GM23338 (cell line): ENCODE measurements at regions not wholly inside any gene's neighbourhood (a gene's known extent, or its start where the extent isn't known, plus 50 kb on each side); places are given as distances from the start of the nearest gene placed in this dataset.

Experiments
- ATAC-seq: fragments of 200-7000 bp; cut with Tn5 transposase; 3 replicates; pipeline ENCODE4 v1.9.1; 2020
- DNase-seq: peaks from one replicate; pipeline ENCODE4 v3.0.0-alpha.2; 2015; ENCODE audit warnings: low spot score
- H2AFZ ChIP-seq: fragments of 200-600 bp; sonication (generic); 2 replicates; pipeline ENCODE4 v1.8.0; 2016; ENCODE audit warnings: antibody characterized with exemption, mild to moderate bottlenecking, moderate library complexity
- H3F3A ChIP-seq: fragments of 200-600 bp; sonication (generic); replicated peaks from 2 replicates; pipeline ENCODE4 v1.8.0; 2017; ENCODE audit warnings: antibody characterized with exemption, mixed run types, low read depth
- H3K27ac ChIP-seq: fragments of 200-600 bp; sonication (generic); 2 replicates; pipeline ENCODE4 v1.6.1; 2016; ENCODE audit warnings: low read depth
- H3K27me3 ChIP-seq: fragments of 200-600 bp; sonication (generic); 2 replicates; pipeline ENCODE4 v1.8.0; 2016; ENCODE audit warnings: mild to moderate bottlenecking, mixed run types, moderate library complexity; ENCODE audit not compliant: insufficient read depth
- H3K36me3 ChIP-seq: fragments of 200-600 bp; sonication (generic); 2 replicates; pipeline ENCODE4 v1.8.0; 2016; ENCODE audit warnings: mild to moderate bottlenecking; ENCODE audit not compliant: insufficient read depth
- H3K4me1 ChIP-seq: fragments of 200-600 bp; sonication (generic); 2 replicates; pipeline ENCODE4 v1.8.0; 2016; ENCODE audit warnings: mild to moderate bottlenecking, moderate library complexity; ENCODE audit not compliant: insufficient read depth
- H3K4me2 ChIP-seq: fragments of 200-600 bp; sonication (generic); 2 replicates; pipeline ENCODE4 v1.7.1; 2017; ENCODE audit warnings: mixed run types
- H3K4me3 ChIP-seq: fragments of 200-600 bp; sonication (generic); 2 replicates; pipeline ENCODE4 v1.6.1; 2016; ENCODE audit warnings: mixed run types
- H3K79me2 ChIP-seq: fragments of 200-600 bp; sonication (generic); replicated peaks from 2 replicates; pipeline ENCODE4 v1.8.0; 2017; ENCODE audit warnings: mild to moderate bottlenecking; ENCODE audit not compliant: insufficient read depth
- H3K9me2 ChIP-seq: fragments of 200-600 bp; sonication (generic); 2 replicates; pipeline ENCODE4 v1.8.0; 2017; ENCODE audit not compliant: insufficient read depth
- H4K20me1 ChIP-seq: fragments of 200-600 bp; sonication (generic); replicated peaks from 2 replicates; pipeline ENCODE4 v1.8.0; 2017; ENCODE audit warnings: mild to moderate bottlenecking; ENCODE audit not compliant: insufficient read depth
- H3K27ac Mint-ChIP-seq: 2 replicates; pipeline ENCODE4 v1.8.0; 2020; ENCODE audit warnings: inconsistent platforms, mild to moderate bottlenecking, moderate library complexity, mixed read lengths
- H3K27me3 Mint-ChIP-seq: 3 replicates; pipeline ENCODE4 v1.8.0; 2022; ENCODE audit warnings: low read depth, mild to moderate bottlenecking, moderate library complexity, mixed read lengths, inconsistent platforms; ENCODE audit not compliant: insufficient read depth, poor library complexity
- H3K36me3 Mint-ChIP-seq: 3 replicates; pipeline ENCODE4 v1.8.0; 2021; ENCODE audit warnings: low read depth, mild to moderate bottlenecking, inconsistent platforms, moderate library complexity, mixed read lengths
- H3K4me1 Mint-ChIP-seq: 3 replicates; pipeline ENCODE4 v1.8.0; 2020; ENCODE audit warnings: mild to moderate bottlenecking, inconsistent platforms, mixed read lengths
- H3K4me3 Mint-ChIP-seq: 3 replicates; pipeline ENCODE4 v1.8.0; 2021; ENCODE audit warnings: moderate library complexity, mild to moderate bottlenecking, inconsistent platforms, mixed read lengths
- H3K9me3 Mint-ChIP-seq: 3 replicates; pipeline ENCODE4 v1.8.0; 2020; ENCODE audit warnings: moderate library complexity, mild to moderate bottlenecking, inconsistent platforms, mixed read lengths
- ETS1 ChIP-seq: IDR thresholded peaks from 2 replicates; pipeline ENCODE4 v1.6.1; 2016; ENCODE audit warnings: antibody characterized with exemption
- EZH2 ChIP-seq: fragments of 200-600 bp; sonication (generic); IDR thresholded peaks from one replicate; pipeline ENCODE4 v1.8.0; 2017; ENCODE audit warnings: antibody characterized with exemption, mild to moderate bottlenecking, low read depth; ENCODE audit not compliant: unreplicated experiment
- EZH2phosphoT487 ChIP-seq: fragments of 200-600 bp; sonication (generic); IDR thresholded peaks from one replicate; pipeline ENCODE4 v1.8.1; 2018; ENCODE audit warnings: antibody characterized with exemption; ENCODE audit not compliant: unreplicated experiment
- JUNB ChIP-seq: IDR thresholded peaks from one replicate; pipeline ENCODE4 v1.6.1; 2016; ENCODE audit warnings: antibody characterized with exemption; ENCODE audit not compliant: unreplicated experiment
- NANOG ChIP-seq: IDR thresholded peaks from 2 replicates; pipeline ENCODE4 v1.6.1; 2016; ENCODE audit warnings: antibody characterized with exemption, borderline replicate concordance
- POLR2AphosphoS5 ChIP-seq: IDR thresholded peaks from 2 replicates; pipeline ENCODE4 v1.6.1; 2016; ENCODE audit warnings: antibody characterized with exemption, low read depth
- REST ChIP-seq: IDR thresholded peaks from one replicate; pipeline ENCODE4 v1.6.1; 2018; ENCODE audit warnings: antibody characterized with exemption; ENCODE audit not compliant: unreplicated experiment
- STAT1 ChIP-seq: IDR thresholded peaks from one replicate; pipeline ENCODE4 v1.6.1; 2016; ENCODE audit warnings: antibody characterized with exemption; ENCODE audit not compliant: unreplicated experiment
- ZNF114 ChIP-seq: fragments of 250-450 bp; sonication (Bioruptor Pico); IDR thresholded peaks from 2 replicates; pipeline ENCODE4 v1.5.0; 2020; ENCODE audit warnings: mild to moderate bottlenecking, moderate library complexity
- ZNF331 ChIP-seq: fragments of 250-450 bp; sonication (Bioruptor Pico); IDR thresholded peaks from 2 replicates; pipeline ENCODE4 v1.5.0; 2020; ENCODE audit warnings: low read depth, mild to moderate bottlenecking, moderate library complexity
- ZNF462 ChIP-seq: fragments of 250-450 bp; sonication (Bioruptor Pico); IDR thresholded peaks from 2 replicates; pipeline ENCODE4 v1.5.0; 2020; ENCODE audit warnings: mild to moderate bottlenecking, moderate library complexity

GRCh38 chr3:73787620-73788019 is 162.9 kb upstream of the PDZRN3 start:
- H3K27me3 ChIP-seq: no peaks in the 10 kb centered on the region
- no peak overlapping the region for H3K27ac Mint-ChIP-seq
- H3K36me3 ChIP-seq: no peaks in the 10 kb centered on the region
- H3K4me3 Mint-ChIP-seq: no peak overlapping the region
- peaks cover 9% of the 10 kb centered on the region; the same call in 2 of the 3 replicates for H3K4me1 Mint-ChIP-seq
- no peak overlapping the region for H2AFZ ChIP-seq
- H3K9me2 ChIP-seq: 0 out of 2 replicates have a peak, but pooled peaks cover 5% of the 10 kb centered on the region
- no peaks in the 10 kb centered on the region for H3K79me2 ChIP-seq
- no peak overlapping the region for H3K4me2 ChIP-seq
- ATAC-seq: no peak
- H4K20me1 ChIP-seq: no peaks in the 10 kb centered on the region
- no peak overlapping the region for H3K27ac ChIP-seq
- no peaks in the 10 kb centered on the region for H3K9me3 Mint-ChIP-seq
- H3F3A ChIP-seq: no peaks in the 10 kb centered on the region
- peaks cover 2% of the 10 kb centered on the region for H3K27me3 Mint-ChIP-seq
- no peak for TF ChIP-seq NANOG
- no peak overlapping the region for H3K4me3 ChIP-seq
- H3K36me3 Mint-ChIP-seq: no peaks in the 10 kb centered on the region
- H3K4me1 ChIP-seq: peaks cover 6% of the 10 kb centered on the region; the same call in 1 of the 2 replicates
- no peak for DNase-seq

GRCh38 chr3:73786998-73787397 is 162.3 kb upstream of the PDZRN3 start:
- H3K4me1 ChIP-seq: peaks cover 6% of the 10 kb centered on the region; the same call in 1 of the 2 replicates
- Mint-ChIP-seq H3K9me3 (no peaks in the 10 kb centered on the region), H3K4me3 (no peak overlapping the region), H3K36me3 (no peaks in the 10 kb centered on the region), H3K27ac (no peak overlapping the region), H3K27me3 (peaks cover 2% of the 10 kb centered on the region), H3K4me1 (peaks cover 9% of the 10 kb centered on the region; the same call in 2 of the 3 replicates)
- H3K4me3 ChIP-seq: no peak overlapping the region
- ATAC-seq (no peak), DNase-seq (no peak)
- H3K4me2 ChIP-seq: no peak overlapping the region
- H3F3A ChIP-seq: no peaks in the 10 kb centered on the region
- 0 out of 2 replicates have a peak, but pooled peaks cover 5% of the 10 kb centered on the region for H3K9me2 ChIP-seq
- no peaks in the 10 kb centered on the region for H3K79me2 ChIP-seq
- no peaks in the 10 kb centered on the region for H4K20me1 ChIP-seq
- no peak overlapping the region for H2AFZ ChIP-seq
- H3K27me3 ChIP-seq: no peaks in the 10 kb centered on the region
- no peaks in the 10 kb centered on the region for H3K36me3 ChIP-seq
- no peak overlapping the region for H3K27ac ChIP-seq
- TF ChIP-seq STAT1 (no peak), POLR2AphosphoS5 (no peak), JUNB (no peak), EZH2phosphoT487 (no peak), ZNF114 (CRISPR knock-in tag) (no peak), ZNF331 (no peak), EZH2 (no peak), REST (no peak), ETS1 (no peak), ZNF462 (CRISPR knock-in tag) (no peak)
